ENCODE measurements at regions not wholly inside any gene's neighbourhood (a gene's known extent, or its start where the extent isn't known, plus 50 kb on each side); places are given as distances from the start of the nearest gene placed in this dataset.

GRCh38 chr11:80010536-80010935 is 569.7 kb upstream of the TENM4 start:
- H3K4me3 ChIP-seq (ENCODE audit: low read length): no peak overlapping the region
- H3K9ac ChIP-seq (ENCODE audit: extremely low read depth, low read length, poor library complexity, severe bottlenecking): no peak overlapping the region
- Mint-ChIP-seq H3K4me1 (no peaks in the 10 kb centered on the region), H3K36me3 (ENCODE audit: low read depth) (no peaks in the 10 kb centered on the region), H3K4me3 (no peak overlapping the region), H3K27me3 (ENCODE audit: insufficient read depth) (peaks cover 2% of the 10 kb centered on the region), H3K9me3 (no peaks in the 10 kb centered on the region), H3K27ac (no peak overlapping the region)
- no peaks in the 10 kb centered on the region for H3K36me3 ChIP-seq (ENCODE audit: control insufficient read depth, insufficient read depth, low read length)
- H3K27me3 ChIP-seq (ENCODE audit: control insufficient read depth, insufficient read depth, low read length, poor library complexity, severe bottlenecking): no peaks in the 10 kb centered on the region
- no peaks in the 10 kb centered on the region for H3K9me3 ChIP-seq (ENCODE audit: control insufficient read depth, low read length)
- no peaks in the 10 kb centered on the region for H3K4me1 ChIP-seq (ENCODE audit: control insufficient read depth, insufficient read depth, low read length)
- no peak overlapping the region for H3K27ac ChIP-seq (ENCODE audit: low read depth, low read length)
- WGBS, 2 experiments (ENCODE audit: insufficient coverage in 1 of 2, insufficient read length in 1 of 2): 91 to 100% methylated on average over 1 of the region's 1 CpG
- no peak for TF ChIP-seq CTCF (conservative IDR thresholded peaks at IDR 0.05)
- DNase-seq: no peak

GRCh38 chr11:80009081-80009480 is 568.3 kb upstream of the TENM4 start:
- no peaks in the 10 kb centered on the region for H3K4me1 Mint-ChIP-seq
- Histone ChIP-seq H3K27ac (ENCODE audit: low read depth, low read length) (no peak overlapping the region), H3K27me3 (ENCODE audit: control insufficient read depth, insufficient read depth, low read length, poor library complexity, severe bottlenecking) (peaks cover 9% of the 10 kb centered on the region), H3K9ac (ENCODE audit: extremely low read depth, low read length, poor library complexity, severe bottlenecking) (no peak overlapping the region), H3K9me3 (ENCODE audit: control insufficient read depth, low read length) (no peaks in the 10 kb centered on the region), H3K4me3 (ENCODE audit: low read length) (no peak overlapping the region), H3K4me1 (ENCODE audit: control insufficient read depth, insufficient read depth, low read length) (no peaks in the 10 kb centered on the region), H3K36me3 (ENCODE audit: control insufficient read depth, insufficient read depth, low read length) (no peaks in the 10 kb centered on the region)
- WGBS, 2 experiments (ENCODE audit: insufficient coverage in 1 of 2, insufficient read length in 1 of 2): 80 to 94% methylated on average over 1 to 3 of the region's 3 CpGs
- no peak for TF ChIP-seq CTCF (conservative IDR thresholded peaks at IDR 0.05)
- H3K27ac Mint-ChIP-seq: no peak overlapping the region
- no peaks in the 10 kb centered on the region for H3K36me3 Mint-ChIP-seq (ENCODE audit: low read depth)
- H3K27me3 Mint-ChIP-seq (ENCODE audit: insufficient read depth): peaks cover 2% of the 10 kb centered on the region
- H3K4me3 Mint-ChIP-seq: no peak overlapping the region
- no peak for DNase-seq
- H3K9me3 Mint-ChIP-seq: no peaks in the 10 kb centered on the region

GRCh38 chr11:80007616-80008015 is 566.8 kb upstream of the TENM4 start:
- no peaks in the 10 kb centered on the region for H3K9me3 ChIP-seq (ENCODE audit: control insufficient read depth, low read length)

More at GRCh38 chr11:80007616-80008015, 566.8 kb upstream of the TENM4 start:
- no peaks in the 10 kb centered on the region for H3K36me3 ChIP-seq (ENCODE audit: control insufficient read depth, insufficient read depth, low read length)
- no peaks in the 10 kb centered on the region for H3K4me1 ChIP-seq (ENCODE audit: control insufficient read depth, insufficient read depth, low read length)
- H3K9ac ChIP-seq (ENCODE audit: extremely low read depth, low read length, poor library complexity, severe bottlenecking): no peak overlapping the region
- peaks cover 4% of the 10 kb centered on the region for H3K27me3 Mint-ChIP-seq (ENCODE audit: insufficient read depth)
- H3K27ac ChIP-seq (ENCODE audit: low read depth, low read length): no peak overlapping the region
- H3K27ac Mint-ChIP-seq: no peak overlapping the region
- 94 to 100% methylated on average over 3 to 5 of the region's 6 CpGs for WGBS, 2 experiments (ENCODE audit: insufficient coverage in 1 of 2, insufficient read length in 1 of 2)
- H3K4me3 Mint-ChIP-seq: no peak overlapping the region
- peaks cover 9% of the 10 kb centered on the region for H3K27me3 ChIP-seq (ENCODE audit: control insufficient read depth, insufficient read depth, low read length, poor library complexity, severe bottlenecking)
- no peak for DNase-seq
- H3K9me3 Mint-ChIP-seq: no peaks in the 10 kb centered on the region
- TF ChIP-seq CTCF (conservative IDR thresholded peaks at IDR 0.05): no peak
- no peaks in the 10 kb centered on the region for H3K36me3 Mint-ChIP-seq (ENCODE audit: low read depth)
- no peak overlapping the region for H3K4me3 ChIP-seq (ENCODE audit: low read length)
- no peaks in the 10 kb centered on the region for H3K4me1 Mint-ChIP-seq

All from endodermal cell (in vitro differentiated cells).